OCI-LY7 (cell line): ENCODE measurements at regions not wholly inside any gene's neighbourhood (a gene's known extent, or its start where the extent isn't known, plus 50 kb on each side); places are given as distances from the start of the nearest gene placed in this dataset.

Experiments
- BruUV-seq: library from RNA; stranded (reverse); fragments of 400-500 nt; replicated peaks from 2 replicates; lab custom pipeline; 2021; lab: Mats Ljungman, UMichigan
- CTCF ChIA-PET: fragments of 300-600 bp; sonication (Branson Sonifier 250); formaldehyde crosslinking; loops from one replicate; lab custom pipeline; 2022; ENCODE audit warnings: antibody characterized with exemption; ENCODE audit not compliant: unreplicated experiment; lab: Charles Lee
- POLR2A ChIA-PET: fragments of 300-600 bp; sonication (Branson Sonifier 250); formaldehyde crosslinking; loops from one replicate; lab custom pipeline; 2022; ENCODE audit warnings: antibody characterized with exemption; lab: Charles Lee
- DNase-seq: peaks from one replicate; pipeline ENCODE4 v3.0.0-alpha.2; 2015; ENCODE audit warnings: low spot score
- H2AFZ ChIP-seq: fragments of 200-600 bp; sonication (generic), shearing (Covaris generic); 2 replicates; pipeline ENCODE4 v1.6.1; 2014; ENCODE audit warnings: mild to moderate bottlenecking, antibody characterized with exemption, low read length, moderate library complexity
- H3K27ac ChIP-seq: fragments of 200-600 bp; sonication (generic); 2 replicates; pipeline ENCODE4 v1.5.1; 2014; ENCODE audit warnings: mixed run types, low read depth, mild to moderate bottlenecking, moderate library complexity, low read length, inconsistent platforms; ENCODE audit not compliant: poor library complexity, severe bottlenecking
- H3K36me3 ChIP-seq: fragments of 200-600 bp; sonication (generic); 2 replicates; pipeline ENCODE4 v1.6.1; 2014; ENCODE audit warnings: mild to moderate bottlenecking, antibody characterized with exemption, low read length, moderate library complexity, mixed read lengths; ENCODE audit not compliant: insufficient read depth
- H3K4me1 ChIP-seq: fragments of 200-600 bp; sonication (generic); 2 replicates; pipeline ENCODE4 v1.5.1; 2014; ENCODE audit warnings: mild to moderate bottlenecking, low read length; ENCODE audit not compliant: insufficient read depth, poor library complexity, severe bottlenecking
- H3K4me2 ChIP-seq: fragments of 200-600 bp; sonication (generic); 2 replicates; pipeline ENCODE4 v1.6.1; 2014; ENCODE audit warnings: mild to moderate bottlenecking, low read length
- H3K4me3 ChIP-seq: fragments of 200-600 bp; sonication (generic); 2 replicates; pipeline ENCODE4 v1.5.1; 2014; ENCODE audit warnings: mild to moderate bottlenecking, low read depth, low read length; ENCODE audit not compliant: poor library complexity, severe bottlenecking
- H3K79me2 ChIP-seq: fragments of 200-600 bp; sonication (generic); 2 replicates; pipeline ENCODE4 v1.6.1; 2016; ENCODE audit warnings: low read depth, mild to moderate bottlenecking, low read length, moderate library complexity, mixed read lengths; ENCODE audit not compliant: insufficient read depth
- H3K9me2 ChIP-seq: fragments of 200-600 bp; sonication (generic); 2 replicates; pipeline ENCODE4 v1.6.1; 2016; ENCODE audit warnings: mild to moderate bottlenecking, low read length, mixed read lengths; ENCODE audit not compliant: insufficient read depth
- H3K9me3 ChIP-seq: fragments of 200-600 bp; sonication (generic); 2 replicates; pipeline ENCODE4 v1.6.1; 2014; ENCODE audit warnings: mild to moderate bottlenecking, mixed run types, low read length, mixed read lengths
- H4K20me1 ChIP-seq: fragments of 200-600 bp; sonication (generic); 2 replicates; pipeline ENCODE4 v1.6.1; 2014; ENCODE audit warnings: mild to moderate bottlenecking, antibody characterized with exemption, low read length, moderate library complexity, mixed read lengths; ENCODE audit not compliant: insufficient read depth
- CTCF ChIP-seq: fragments of 200-600 bp; sonication (generic); conservative IDR thresholded peaks from 2 replicates; pipeline ENCODE4 v1.5.1; 2014; ENCODE audit warnings: mild to moderate bottlenecking, antibody characterized with exemption, low read length, moderate library complexity, mixed read lengths
- EZH2phosphoT487 ChIP-seq: fragments of 200-600 bp; sonication (generic); IDR thresholded peaks from 2 replicates; pipeline ENCODE4 v1.6.1; 2018; ENCODE audit warnings: low read depth, borderline replicate concordance, mild to moderate bottlenecking, mixed run types, antibody characterized with exemption, low read length, moderate library complexity, mixed read lengths
- intact Hi-C: fragments of 100-400 bp; cut with micrococcal nuclease; formaldehyde crosslinking; loops from one replicate; pipeline ENCODE4 v1.10.0; 2022; ENCODE audit not compliant: unreplicated experiment

GRCh38 chr14:39614297-39614923 is 182.2 kb upstream of the FBXO33 start:
- intact Hi-C loops, result no loop called here
- Histone ChIP-seq H3K4me2 (no peak overlapping the region), H2AFZ (no peak overlapping the region), H3K4me3 (no peak overlapping the region), H3K36me3 (no peaks in the 10 kb centered on the region), H3K9me3 (no peaks in the 10 kb centered on the region), H3K9me2 (no peaks in the 10 kb centered on the region), H4K20me1 (no peaks in the 10 kb centered on the region), H3K27ac (no peak overlapping the region), H3K79me2 (no peaks in the 10 kb centered on the region), H3K4me1 (no peaks in the 10 kb centered on the region)
- DNase-seq, result no peak
- TF ChIP-seq CTCF, result no peak
- no peak for TF ChIP-seq EZH2phosphoT487
- POLR2A ChIA-PET, result interaction anchor here (0.6 to 1.8 kb wide), 3 partner anchors 19 to 56 kb away, joined by 3 to 4 read pairs (median 3); no protein-coding TSS in a partner anchor
- CTCF ChIA-PET, result no interaction called here
- no TSS peak for BruUV-seq

- no peaks in the 10 kb centered on the region for H3K9me2 ChIP-seq
- BruUV-seq, result no TSS peak
- intact Hi-C loops, result no loop called here
- H3K4me3 ChIP-seq, result no peak overlapping the region
- no peak for DNase-seq
- no peak overlapping the region for H2AFZ ChIP-seq
- H3K9me3 ChIP-seq, result no peaks in the 10 kb centered on the region
- no peaks in the 10 kb centered on the region for H3K79me2 ChIP-seq
- H3K36me3 ChIP-seq, result no peaks in the 10 kb centered on the region
- no peaks in the 10 kb centered on the region for H4K20me1 ChIP-seq
- no peaks in the 10 kb centered on the region for H3K4me1 ChIP-seq
- TF ChIP-seq EZH2phosphoT487, result no peak
- no peak for TF ChIP-seq CTCF
- no peak overlapping the region for H3K27ac ChIP-seq
- H3K4me2 ChIP-seq, result no peak overlapping the region
- CTCF ChIA-PET, result no interaction called here
- POLR2A ChIA-PET, result no interaction called here
Observed at GRCh38 chr14:39609119-39609518, 176.9 kb upstream of the FBXO33 start.

GRCh38 chr14:39607978-39608377 is 175.7 kb upstream of the FBXO33 start:
- BruUV-seq, result no TSS peak
- Histone ChIP-seq H3K4me3 (no peak overlapping the region), H3K9me2 (no peaks in the 10 kb centered on the region), H2AFZ (no peak overlapping the region), H4K20me1 (no peaks in the 10 kb centered on the region), H3K27ac (no peak overlapping the region), H3K4me2 (no peak overlapping the region), H3K9me3 (no peaks in the 10 kb centered on the region), H3K4me1 (no peaks in the 10 kb centered on the region), H3K79me2 (no peaks in the 10 kb centered on the region), H3K36me3 (no peaks in the 10 kb centered on the region)
- no peak for DNase-seq
- ChIA-PET POLR2A (interaction anchor here (0.6 kb wide), 1 partner anchor 14 kb away, joined by 3 read pairs; no protein-coding TSS in a partner anchor), CTCF (no interaction called here)
- intact Hi-C loops, result no loop called here
- TF ChIP-seq EZH2phosphoT487 (no peak), CTCF (no peak)
